SU-DHL-6 (cell line): ENCODE measurements at regions not wholly inside any gene's neighbourhood (a gene's known extent, or its start where the extent isn't known, plus 50 kb on each side); places are given as distances from the start of the nearest gene placed in this dataset.

Experiments
- H2AFZ ChIP-seq: fragments of 200-600 bp; sonication (generic); 2 replicates; pipeline ENCODE4 v1.6.1; 2014; ENCODE audit warnings: low read depth, mild to moderate bottlenecking, moderate library complexity, mixed read lengths, antibody characterized with exemption, low read length; ENCODE audit not compliant: severe bottlenecking
- H3F3A ChIP-seq: fragments of 200-600 bp; shearing (Covaris generic); 2 replicates; pipeline ENCODE4 v1.6.0; 2016; ENCODE audit warnings: antibody characterized with exemption, mild to moderate bottlenecking; ENCODE audit not compliant: insufficient read depth
- H3K27ac ChIP-seq: fragments of 200-600 bp; sonication (generic); 2 replicates; pipeline ENCODE4 v1.5.1; 2016; ENCODE audit warnings: low read depth, mild to moderate bottlenecking, low read length, moderate library complexity, mixed read lengths
- H3K27me3 ChIP-seq: fragments of 200-600 bp; sonication (generic), shearing (Covaris generic); 2 replicates; pipeline ENCODE4 v1.6.0; 2014; ENCODE audit warnings: mild to moderate bottlenecking, low read length
- H3K36me3 ChIP-seq: fragments of 200-600 bp; sonication (generic); 2 replicates; pipeline ENCODE4 v1.6.1; 2014; ENCODE audit warnings: mild to moderate bottlenecking, low read length, mixed read lengths
- H3K4me2 ChIP-seq: fragments of 300-600, 200-600 bp; shearing (Covaris generic), sonication (generic); 2 replicates; pipeline ENCODE4 v1.6.0; 2014; ENCODE audit warnings: low read length, low read depth, mild to moderate bottlenecking; ENCODE audit not compliant: poor library complexity, severe bottlenecking
- H3K4me3 ChIP-seq: fragments of 200-600 bp; sonication (generic); 2 replicates; pipeline ENCODE4 v1.5.1; 2014; ENCODE audit warnings: antibody characterized with exemption, low read length, mild to moderate bottlenecking, mixed read lengths; ENCODE audit not compliant: insufficient read depth, poor library complexity, severe bottlenecking
- H3K79me2 ChIP-seq: fragments of 200-600 bp; sonication (generic); 2 replicates; pipeline ENCODE4 v1.6.1; 2014; ENCODE audit warnings: mild to moderate bottlenecking, low read length, moderate library complexity; ENCODE audit not compliant: insufficient read depth
- H3K9ac ChIP-seq: fragments of 200-600 bp; sonication (generic); 2 replicates; pipeline ENCODE4 v1.7.0; 2014; ENCODE audit warnings: mild to moderate bottlenecking, low read length
- H3K9me2 ChIP-seq: fragments of 200-600 bp; sonication (generic); replicated peaks from 2 replicates; pipeline ENCODE4 v1.6.1; 2014; ENCODE audit warnings: low read length; ENCODE audit not compliant: insufficient read depth
- H3K9me3 ChIP-seq: fragments of 200-600 bp; sonication (generic); 2 replicates; pipeline ENCODE4 v1.6.1; 2014; ENCODE audit warnings: low read length, mixed read lengths; ENCODE audit not compliant: insufficient read depth
- H4K20me1 ChIP-seq: fragments of 200-600 bp; sonication (generic); 2 replicates; pipeline ENCODE4 v1.6.1; 2014; ENCODE audit warnings: low read depth, mild to moderate bottlenecking, antibody characterized with exemption, low read length, moderate library complexity, mixed read lengths
- EZH2phosphoT487 ChIP-seq: fragments of 200-600 bp; sonication (generic), shearing (Covaris generic); conservative IDR thresholded peaks from 2 replicates; pipeline ENCODE4 v1.6.1; 2018; ENCODE audit warnings: mild to moderate bottlenecking, antibody characterized with exemption, low read length, moderate library complexity, mixed read lengths
- TF ChIP-seq, protein P1 (sequence below): fragments of 200-600 bp; sonication (generic); IDR thresholded peaks from one replicate; pipeline ENCODE4 v1.5.1; 2017; ENCODE audit warnings: antibody characterized with exemption, mild to moderate bottlenecking, low read length, moderate library complexity; ENCODE audit not compliant: insufficient read depth, poor library complexity, severe bottlenecking

DNA sequence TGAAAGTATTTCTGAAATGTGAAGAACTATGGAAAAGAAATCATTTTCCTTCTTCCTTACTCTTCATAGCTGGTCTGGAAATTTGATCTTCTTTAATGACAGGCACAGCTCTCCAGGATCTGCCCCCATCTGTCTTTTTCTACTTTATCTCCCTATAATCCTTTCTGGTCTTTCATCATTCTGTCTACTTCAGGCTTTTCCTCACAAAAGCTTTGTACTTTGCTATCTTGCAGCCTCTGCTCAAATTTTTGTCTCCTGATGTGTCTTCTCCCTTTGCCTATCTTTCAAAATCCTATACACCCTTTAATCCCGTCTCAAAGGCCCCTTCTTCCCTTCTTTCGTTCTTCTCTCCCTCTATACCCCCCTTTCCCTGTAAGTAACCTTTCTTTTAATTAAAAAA is 114.9 kb upstream of the ATP10B start:
- 0 out of 2 replicates have a peak, but pooled peaks cover 3% of the 10 kb centered on the region for H3K27me3 ChIP-seq
- TF ChIP-seq EZH2phosphoT487: no peak
- TF ChIP-seq, protein P1, sequence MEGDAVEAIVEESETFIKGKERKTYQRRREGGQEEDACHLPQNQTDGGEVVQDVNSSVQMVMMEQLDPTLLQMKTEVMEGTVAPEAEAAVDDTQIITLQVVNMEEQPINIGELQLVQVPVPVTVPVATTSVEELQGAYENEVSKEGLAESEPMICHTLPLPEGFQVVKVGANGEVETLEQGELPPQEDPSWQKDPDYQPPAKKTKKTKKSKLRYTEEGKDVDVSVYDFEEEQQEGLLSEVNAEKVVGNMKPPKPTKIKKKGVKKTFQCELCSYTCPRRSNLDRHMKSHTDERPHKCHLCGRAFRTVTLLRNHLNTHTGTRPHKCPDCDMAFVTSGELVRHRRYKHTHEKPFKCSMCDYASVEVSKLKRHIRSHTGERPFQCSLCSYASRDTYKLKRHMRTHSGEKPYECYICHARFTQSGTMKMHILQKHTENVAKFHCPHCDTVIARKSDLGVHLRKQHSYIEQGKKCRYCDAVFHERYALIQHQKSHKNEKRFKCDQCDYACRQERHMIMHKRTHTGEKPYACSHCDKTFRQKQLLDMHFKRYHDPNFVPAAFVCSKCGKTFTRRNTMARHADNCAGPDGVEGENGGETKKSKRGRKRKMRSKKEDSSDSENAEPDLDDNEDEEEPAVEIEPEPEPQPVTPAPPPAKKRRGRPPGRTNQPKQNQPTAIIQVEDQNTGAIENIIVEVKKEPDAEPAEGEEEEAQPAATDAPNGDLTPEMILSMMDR: no peak

GRCh38 chr5:160961761-160962160 is 109.8 kb upstream of the ATP10B start:
- Histone ChIP-seq H4K20me1 (no peaks in the 10 kb centered on the region), H3K9ac (no peak overlapping the region), H3K79me2 (no peaks in the 10 kb centered on the region), H2AFZ (no peak overlapping the region), H3K36me3 (no peaks in the 10 kb centered on the region), H3F3A (no peaks in the 10 kb centered on the region), H3K4me3 (no peak overlapping the region), H3K27ac (no peak overlapping the region), H3K9me2 (no peaks in the 10 kb centered on the region), H3K4me2 (no peak overlapping the region), H3K9me3 (no peaks in the 10 kb centered on the region), H3K27me3 (no peaks in the 10 kb centered on the region)
- TF ChIP-seq, protein P1: no peak
- no peak for TF ChIP-seq EZH2phosphoT487

More for the DNA sequence above, 114.9 kb upstream of the ATP10B start:
- H3K9ac ChIP-seq: no peak overlapping the region
- H3K4me2 ChIP-seq: no peak overlapping the region
- H3K27ac ChIP-seq: no peak overlapping the region
- H4K20me1 ChIP-seq: no peaks in the 10 kb centered on the region
- H3F3A ChIP-seq: no peaks in the 10 kb centered on the region
- H2AFZ ChIP-seq: no peak overlapping the region
- H3K9me3 ChIP-seq: no peaks in the 10 kb centered on the region
- H3K79me2 ChIP-seq: no peaks in the 10 kb centered on the region
- no peaks in the 10 kb centered on the region for H3K36me3 ChIP-seq
- H3K4me3 ChIP-seq: no peak overlapping the region
- no peaks in the 10 kb centered on the region for H3K9me2 ChIP-seq

DNA sequence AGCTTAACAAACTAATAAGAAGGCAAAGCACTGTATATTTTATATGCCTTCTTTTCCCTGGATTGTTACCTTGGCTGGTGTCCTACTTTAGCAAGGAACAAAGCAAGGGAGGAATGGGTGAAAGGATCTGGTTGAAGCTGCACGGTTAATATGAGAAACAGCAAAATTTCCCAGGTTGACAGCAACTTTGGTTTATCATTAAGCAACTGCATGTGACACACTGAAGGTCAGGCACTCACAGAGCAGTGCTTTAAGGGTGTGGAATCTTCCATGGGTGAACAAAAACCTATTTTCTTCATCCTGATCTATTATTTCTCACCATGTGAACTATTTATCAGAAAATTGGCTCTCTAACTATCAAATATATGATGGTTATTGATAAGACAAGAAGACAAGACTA is 109.0 kb upstream of the ATP10B start:
- no peak overlapping the region for H2AFZ ChIP-seq
- no peak overlapping the region for H3K4me2 ChIP-seq
- H3K36me3 ChIP-seq: no peaks in the 10 kb centered on the region
- no peaks in the 10 kb centered on the region for H3K79me2 ChIP-seq
- no peaks in the 10 kb centered on the region for H3F3A ChIP-seq
- no peaks in the 10 kb centered on the region for H3K27me3 ChIP-seq
- no peak overlapping the region for H3K4me3 ChIP-seq
- no peaks in the 10 kb centered on the region for H3K9me2 ChIP-seq
- H4K20me1 ChIP-seq: no peaks in the 10 kb centered on the region
- no peak overlapping the region for H3K27ac ChIP-seq
- H3K9me3 ChIP-seq: no peaks in the 10 kb centered on the region
- TF ChIP-seq EZH2phosphoT487: no peak
- TF ChIP-seq, protein P1: no peak
- no peak overlapping the region for H3K9ac ChIP-seq
